Transverse colon (tissue), 4 donors: ENCODE measurements at regions not wholly inside any gene's neighbourhood (a gene's known extent, or its start where the extent isn't known, plus 50 kb on each side); places are given as distances from the start of the nearest gene placed in this dataset.
"Not testable (repeated sequence)": the region's sequence is repeated elsewhere in the genome, so short reads cannot be mapped to it uniquely, and the experiment has no call there.

Experiments used
- DNase-seq: peaks from one replicate; pipeline ENCODE4 v3.0.0-alpha.2; 2019
- H3K27ac ChIP-seq, 4 donors: fragments of 200-600 bp; sonication (generic); 2 replicates each; pipeline ENCODE4 v1.5.1; 2016 to 2018; ENCODE audit warnings: inconsistent platforms in 4 of 4
- H3K27me3 ChIP-seq: fragments of 200-600 bp; sonication (generic); 2 replicates; pipeline ENCODE4 v1.5.1; 2017; ENCODE audit warnings: inconsistent platforms
- H3K36me3 ChIP-seq, 4 donors: fragments of 200-600 bp; sonication (generic); 2 replicates each; pipeline ENCODE4 v1.5.1; 2017 to 2019; ENCODE audit warnings: inconsistent platforms in 4 of 4
- H3K4me1 ChIP-seq, 4 donors: fragments of 200-600 bp; sonication (generic); 2 replicates each; pipeline ENCODE4 v1.5.1; 2017 to 2020; ENCODE audit warnings: inconsistent platforms in 4 of 4
- H3K4me3 ChIP-seq, 4 donors: fragments of 200-600 bp; sonication (generic); 1 replicate in 1 of 4; 2 replicates in 3 of 4; pipeline versions ENCODE4 v1.5.1 to v1.6.1; 2017 to 2019; ENCODE audit warnings: inconsistent platforms in 4 of 4
- H3K9me3 ChIP-seq, 2 donors: fragments of 200-600 bp; sonication (generic); 2 replicates each; pipeline ENCODE4 v1.5.1; 2017 to 2019; ENCODE audit warnings: inconsistent platforms in 2 of 2
- EP300 ChIP-seq: sonication (generic); formaldehyde crosslinking; IDR thresholded peaks from one replicate; pipeline ENCODE4 v1.6.1; 2017; ENCODE audit warnings: antibody characterized with exemption, low read depth
- POLR2A ChIP-seq: fragments of 450-650 bp; IDR thresholded peaks from one replicate; pipeline ENCODE4 v1.6.1; 2016; ENCODE audit warnings: antibody characterized with exemption, mild to moderate bottlenecking, moderate library complexity
- POLR2AphosphoS5 ChIP-seq, 3 donors: sonication (generic); formaldehyde crosslinking; IDR thresholded peaks; one replicate each; pipeline ENCODE4 v1.6.1; 2016; ENCODE audit warnings: antibody characterized with exemption in 3 of 3
- WGBS, 2 donors: methylation state at CpG; one replicate each; pipeline ENCODE4 v1.1.5; 2018; ENCODE audit warnings: low coverage in 1 of 2; 5-methylcytosine and 5-hydroxymethylcytosine counted together
- in situ Hi-C, 4 donors: fragments of 200-750 bp; cut with MboI; loops; one replicate each; pipeline versions ENCODE4 v1.15.0 to v1.15.1; 2017; ENCODE audit warnings: low sequenced_read_pairs in 3 of 4, low pct_ligation_motif_present in 1 of 4, low pct_unique_long_range_greater_than_20kb in 1 of 4
- intact Hi-C: fragments of 100-400 bp; cut with DNase I; formaldehyde crosslinking; loops from one replicate; pipeline ENCODE4 v1.15.1; 2023; ENCODE audit warnings: low total_unique reads
- TF ChIP-seq, protein P1 (sequence below), 5 experiments: fragments of 200-600 bp in 3 of 5; fragments of 450-650 bp in 2 of 5; sonication (generic) in 3 of 5; IDR thresholded peaks; 1 replicate in 2 of 5; 2 replicates in 3 of 5; pipeline ENCODE4 v1.5.1; 2016 to 2017; ENCODE audit warnings: antibody characterized with exemption in 5 of 5, inconsistent platforms in 3 of 5, mild to moderate bottlenecking in 2 of 5, moderate library complexity in 1 of 5

DNA sequence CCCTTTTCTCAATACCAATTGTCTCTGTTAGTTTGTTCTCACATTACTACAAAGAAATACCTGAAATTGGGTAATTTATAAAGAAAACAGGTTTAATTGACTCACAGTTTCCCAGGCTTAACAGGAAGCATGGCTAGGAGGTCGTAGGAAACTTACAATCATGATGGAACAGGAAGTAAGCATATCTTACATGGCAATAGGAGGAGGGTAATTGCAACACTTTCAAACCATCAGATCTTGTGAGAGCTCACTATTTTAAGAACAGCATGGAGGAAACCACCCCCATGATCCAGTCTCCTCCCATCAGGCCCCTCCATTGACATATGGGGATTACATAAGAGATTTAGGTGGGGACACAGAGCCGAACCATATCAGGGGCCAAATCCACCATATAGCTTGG lies 1210.1 kb upstream of the SPRY2 start:
- H3K36me3 ChIP-seq = no peaks in the 10 kb centered on the region
- H3K27me3 ChIP-seq = no peaks in the 10 kb centered on the region
- in situ Hi-C loops (no loop called here), intact Hi-C loops (no loop called here)
- no peaks in the 10 kb centered on the region for H3K4me1 ChIP-seq
- TF ChIP-seq, protein P1, sequence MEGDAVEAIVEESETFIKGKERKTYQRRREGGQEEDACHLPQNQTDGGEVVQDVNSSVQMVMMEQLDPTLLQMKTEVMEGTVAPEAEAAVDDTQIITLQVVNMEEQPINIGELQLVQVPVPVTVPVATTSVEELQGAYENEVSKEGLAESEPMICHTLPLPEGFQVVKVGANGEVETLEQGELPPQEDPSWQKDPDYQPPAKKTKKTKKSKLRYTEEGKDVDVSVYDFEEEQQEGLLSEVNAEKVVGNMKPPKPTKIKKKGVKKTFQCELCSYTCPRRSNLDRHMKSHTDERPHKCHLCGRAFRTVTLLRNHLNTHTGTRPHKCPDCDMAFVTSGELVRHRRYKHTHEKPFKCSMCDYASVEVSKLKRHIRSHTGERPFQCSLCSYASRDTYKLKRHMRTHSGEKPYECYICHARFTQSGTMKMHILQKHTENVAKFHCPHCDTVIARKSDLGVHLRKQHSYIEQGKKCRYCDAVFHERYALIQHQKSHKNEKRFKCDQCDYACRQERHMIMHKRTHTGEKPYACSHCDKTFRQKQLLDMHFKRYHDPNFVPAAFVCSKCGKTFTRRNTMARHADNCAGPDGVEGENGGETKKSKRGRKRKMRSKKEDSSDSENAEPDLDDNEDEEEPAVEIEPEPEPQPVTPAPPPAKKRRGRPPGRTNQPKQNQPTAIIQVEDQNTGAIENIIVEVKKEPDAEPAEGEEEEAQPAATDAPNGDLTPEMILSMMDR (IDR thresholded peaks at IDR 0.05) = no peak
- TF ChIP-seq POLR2A (no peak), EP300 (no peak), POLR2AphosphoS5 (IDR thresholded peaks at IDR 0.05) (no peak)
- no peak overlapping the region for H3K4me3 ChIP-seq
- peaks cover 0 to 6% of the 10 kb centered on the region in 2 donors for H3K9me3 ChIP-seq
- no peak overlapping the region for H3K27ac ChIP-seq
- DNase-seq = no peak
- 20 to 63% methylated on average over 2 of the region's 2 CpGs for WGBS, 2 donors

GRCh38 chr13:81546294-81546693 lies 1205.4 kb upstream of the SPRY2 start:
- DNase-seq, H3K4me1 ChIP-seq, H3K27ac ChIP-seq, intact Hi-C loops, H3K4me3 ChIP-seq, H3K9me3 ChIP-seq, H3K27me3 ChIP-seq, in situ Hi-C loops, H3K36me3 ChIP-seq: not testable (repeated sequence)
- WGBS, 2 donors = 85% methylated on average over 2 of the region's 2 CpGs; no CpG with 5 or more reads in 1 of the 2 donors

DNA sequence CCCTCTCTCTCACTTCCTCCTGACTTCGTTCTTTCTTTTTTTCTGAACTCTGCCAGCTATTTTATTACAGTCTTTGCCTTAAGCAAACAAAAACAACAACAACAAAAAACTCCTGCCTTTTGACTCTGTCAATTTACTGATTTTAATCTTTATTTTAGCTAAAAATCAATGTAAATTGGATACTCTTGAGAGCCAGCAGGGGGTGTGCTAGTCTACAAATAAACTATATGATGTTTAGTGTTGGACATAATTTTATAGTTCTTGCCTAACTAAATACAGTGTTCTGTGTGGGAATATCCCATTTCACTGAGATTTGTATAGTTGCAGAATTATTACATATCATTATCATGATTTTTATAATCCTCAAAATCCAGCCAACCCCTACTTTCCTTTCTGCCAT lies 1199.9 kb upstream of the SPRY2 start:
- no peak overlapping the region for H3K27ac ChIP-seq
- 40 to 67% methylated on average over 1 of the region's 1 CpG for WGBS, 2 donors
- no peak for DNase-seq
- no peaks in the 10 kb centered on the region for H3K9me3 ChIP-seq
- intact Hi-C loops = no loop called here
- no peaks in the 10 kb centered on the region for H3K36me3 ChIP-seq
- H3K4me1 ChIP-seq = no peaks in the 10 kb centered on the region
- TF ChIP-seq POLR2AphosphoS5 (IDR thresholded peaks at IDR 0.05) (no peak), POLR2A (no peak), EP300 (no peak)
- TF ChIP-seq, protein P1 (IDR thresholded peaks at IDR 0.05) = peak in 3 of 5 experiments; percentile 10 to 31 (median 15)
- no peaks in the 10 kb centered on the region for H3K27me3 ChIP-seq
- in situ Hi-C loops = no loop called here
- no peak overlapping the region for H3K4me3 ChIP-seq

DNA sequence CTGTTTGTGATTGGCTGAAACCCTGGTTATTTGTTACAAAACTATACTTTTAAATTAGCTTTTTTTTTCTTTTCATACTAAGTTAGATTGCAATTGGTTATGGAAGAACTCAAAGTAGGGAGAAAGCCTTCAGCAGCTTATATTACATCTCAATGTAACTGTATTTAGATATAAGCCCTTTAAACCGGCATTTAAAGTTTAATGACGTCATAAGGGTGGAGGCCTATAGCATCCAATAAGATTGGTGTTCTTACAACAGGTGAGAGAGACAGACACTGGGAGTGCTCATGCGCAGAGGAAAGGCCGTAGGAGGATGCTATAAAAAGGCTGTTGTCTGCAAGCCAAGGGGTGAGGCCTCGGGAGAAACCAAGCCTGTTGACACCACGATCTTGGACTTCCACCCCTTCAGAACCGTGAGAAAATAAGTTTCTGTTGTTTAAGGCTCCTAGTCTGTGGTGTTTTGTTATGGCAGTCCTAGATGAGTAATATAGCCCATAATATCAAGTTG lies 1198.8 kb upstream of the SPRY2 start:
- 50 to 52% methylated on average over 1 to 7 of the region's 7 CpGs for WGBS, 2 donors
- in situ Hi-C loops (no loop called here), intact Hi-C loops (no loop called here)
- H3K9me3 ChIP-seq = no peaks in the 10 kb centered on the region
- DNase-seq = no peak
- H3K36me3 ChIP-seq = no peaks in the 10 kb centered on the region
- no peaks in the 10 kb centered on the region for H3K4me1 ChIP-seq
- H3K27ac ChIP-seq = no peak overlapping the region
- TF ChIP-seq, protein P1 (IDR thresholded peaks at IDR 0.05) = no peak
- TF ChIP-seq POLR2A (no peak), POLR2AphosphoS5 (IDR thresholded peaks at IDR 0.05) (no peak), EP300 (no peak)
- no peaks in the 10 kb centered on the region for H3K27me3 ChIP-seq
- no peak overlapping the region for H3K4me3 ChIP-seq

DNA sequence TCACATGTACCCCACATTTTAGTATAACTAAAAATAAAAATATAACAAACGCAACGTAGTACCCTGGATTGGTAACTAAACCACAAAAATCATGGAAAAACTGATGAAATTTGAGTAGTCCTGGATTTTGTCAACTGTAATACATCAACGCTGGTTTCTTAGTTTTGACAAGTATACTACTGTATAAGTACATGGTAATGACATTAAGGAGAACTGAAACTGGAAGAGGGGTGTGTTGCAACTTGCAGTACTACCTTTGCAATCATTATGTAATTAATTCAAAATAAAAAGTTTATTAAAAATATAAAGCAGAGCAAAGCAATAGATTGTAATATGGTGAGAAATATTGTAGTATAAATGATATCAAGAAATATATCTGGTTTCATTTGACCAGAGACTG lies 1158.0 kb upstream of the SPRY2 start:
- Histone ChIP-seq H3K36me3 (no peaks in the 10 kb centered on the region), H3K9me3 (no peaks in the 10 kb centered on the region), H3K4me1 (no peaks in the 10 kb centered on the region), H3K4me3 (no peak overlapping the region), H3K27me3 (no peaks in the 10 kb centered on the region), H3K27ac (no peak overlapping the region)
- TF ChIP-seq, protein P1 (IDR thresholded peaks at IDR 0.05) = no peak
- TF ChIP-seq POLR2A (no peak), EP300 (no peak), POLR2AphosphoS5 (IDR thresholded peaks at IDR 0.05) (no peak)
- no peak for DNase-seq
- WGBS, 2 donors = 78 to 85% methylated on average over 3 of the region's 3 CpGs
- intact Hi-C loops (no loop called here), in situ Hi-C loops (no loop called here)
